CD4-positive, alpha-beta T cell (primary cell): ENCODE measurements at regions not wholly inside any gene's neighbourhood (a gene's known extent, or its start where the extent isn't known, plus 50 kb on each side); places are given as distances from the start of the nearest gene placed in this dataset.

Experiments
- ATAC-seq: fragments of 200-7000 bp; cut with Tn5 transposase; one replicate; pipeline ENCODE4 v1.10.0; 2022; ENCODE audit warnings: mild to moderate bottlenecking; ENCODE audit not compliant: poor library complexity
- CTCF ChIA-PET: fragments of 350-600 bp; sonication (Branson Sonifier 250); formaldehyde crosslinking; loops from one replicate; lab custom pipeline; 2021; ENCODE audit warnings: antibody characterized with exemption, inconsistent platforms; lab: Charles Lee
- POLR2A ChIA-PET: fragments of 350-600 bp; sonication (Branson Sonifier 250); formaldehyde crosslinking; loops from one replicate; lab custom pipeline; 2021; ENCODE audit warnings: antibody characterized with exemption, inconsistent platforms; lab: Charles Lee
- DNase-seq, 14 experiments: peaks; one replicate each; pipeline ENCODE4 v3.0.0-alpha.2; 2013 to 2020; ENCODE audit warnings: mixed read lengths in 2 of 14
- H3K27ac ChIP-seq, 2 donors: one replicate each; pipeline versions ENCODE4 v1.5.1 to v1.7.0; 2013; ENCODE audit warnings: low read length in 2 of 2, low read depth in 1 of 2, mild to moderate bottlenecking in 1 of 2
- H3K27me3 ChIP-seq, 2 experiments: 1 replicate in 1 of 2; 2 replicates in 1 of 2; pipeline versions ENCODE4 v1.6.1 to v1.7.0; 2013; ENCODE audit warnings: low read length in 2 of 2, control low read depth in 1 of 2, mild to moderate bottlenecking in 1 of 2, moderate library complexity in 1 of 2; ENCODE audit not compliant: insufficient read depth in 2 of 2, control insufficient read depth in 1 of 2
- H3K36me3 ChIP-seq: one replicate; pipeline ENCODE4 v1.6.1; 2013; ENCODE audit warnings: low read length, control low read depth; ENCODE audit not compliant: insufficient read depth
- H3K4me1 ChIP-seq: one replicate; pipeline ENCODE4 v1.6.1; 2013; ENCODE audit warnings: low read length, control low read depth; ENCODE audit not compliant: insufficient read depth
- H3K4me3 ChIP-seq: one replicate; pipeline ENCODE4 v1.5.1; 2013; ENCODE audit warnings: mild to moderate bottlenecking, low read length, moderate library complexity
- H3K9me3 ChIP-seq, 2 experiments: 1 replicate in 1 of 2; 2 replicates in 1 of 2; pipeline versions ENCODE4 v1.6.1 to v1.7.0; 2013; ENCODE audit warnings: low read length in 2 of 2, mild to moderate bottlenecking in 2 of 2, control low read depth in 1 of 2, moderate library complexity in 1 of 2; ENCODE audit not compliant: control insufficient read depth in 1 of 2, insufficient read depth in 1 of 2
- H3K27ac Mint-ChIP-seq: one replicate; pipeline ENCODE4 v1.8.0; 2020; ENCODE audit warnings: mixed read lengths
- H3K27me3 Mint-ChIP-seq: one replicate; pipeline ENCODE4 v1.8.0; 2021; ENCODE audit warnings: mixed read lengths
- H3K36me3 Mint-ChIP-seq: one replicate; pipeline ENCODE4 v1.8.0; 2021; ENCODE audit warnings: low read depth, mixed read lengths
- H3K4me1 Mint-ChIP-seq: one replicate; pipeline ENCODE4 v1.8.0; 2021; ENCODE audit warnings: low read depth, mixed read lengths
- H3K4me3 Mint-ChIP-seq: one replicate; pipeline ENCODE4 v1.8.0; 2020; ENCODE audit warnings: mild to moderate bottlenecking, mixed read lengths
- H3K9me3 Mint-ChIP-seq: one replicate; pipeline ENCODE4 v1.8.0; 2020; ENCODE audit warnings: mixed read lengths
- intact Hi-C, 2 experiments: fragments of 100-400 bp; cut with DNase I in 1 of 2; cut with micrococcal nuclease in 1 of 2; formaldehyde crosslinking; loops; one replicate each; pipeline versions ENCODE4 v1.15.1 to v1.9.0; 2023 to 2025; cut with DNase I, micrococcal nuclease
- TF ChIP-seq, protein P1 (sequence below): fragments of 200-600 bp; IDR thresholded peaks from one replicate; pipeline ENCODE4 v1.8.0; 2022; ENCODE audit warnings: antibody characterized with exemption, mild to moderate bottlenecking

DNA sequence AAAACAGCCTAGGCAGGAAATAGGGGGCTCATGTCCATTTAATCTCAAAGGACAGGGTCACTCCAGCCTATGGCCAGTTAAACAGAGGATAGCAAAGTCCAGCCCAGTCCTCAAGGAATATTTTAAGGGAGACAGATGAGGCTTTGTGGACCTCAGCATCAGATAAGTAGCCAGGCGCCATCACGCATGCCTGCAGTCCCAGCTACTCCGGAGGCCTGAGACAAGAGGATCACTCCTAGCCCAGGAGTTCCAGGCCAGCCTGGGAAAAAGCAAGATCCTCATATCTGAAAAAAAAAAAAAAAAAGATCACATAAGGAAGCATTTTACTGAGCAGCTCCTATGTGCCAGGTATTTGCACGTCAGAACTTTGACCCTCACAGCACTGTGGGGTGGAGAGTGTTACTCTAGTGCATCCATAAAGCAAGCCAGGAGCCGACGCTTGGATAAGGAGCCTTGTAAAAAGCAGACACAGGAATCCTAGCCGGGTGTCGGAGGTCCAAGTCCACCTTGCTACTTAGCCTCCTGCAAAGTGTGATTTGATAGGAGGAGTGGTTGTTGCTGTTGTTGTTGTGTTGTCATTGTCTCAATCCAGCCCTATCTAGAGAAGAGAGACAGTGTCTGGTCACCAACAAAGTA lies 61.8 kb upstream of the DOCK1 start:
- H3K36me3 Mint-ChIP-seq: no peaks in the 10 kb centered on the region
- Histone ChIP-seq H3K9me3 (peaks cover 0 to 20% of the 10 kb centered on the region in 2 experiments), H3K4me1 (no peaks in the 10 kb centered on the region), H3K27ac (no peak overlapping the region), H3K4me3 (no peak overlapping the region), H3K36me3 (no peaks in the 10 kb centered on the region), H3K27me3 (no peaks in the 10 kb centered on the region)
- DNase-seq (no peak), ATAC-seq (no peak)
- no peaks in the 10 kb centered on the region for H3K27me3 Mint-ChIP-seq
- no peaks in the 10 kb centered on the region for H3K4me1 Mint-ChIP-seq
- CTCF ChIA-PET: no interaction called here
- H3K27ac Mint-ChIP-seq: no peak overlapping the region
- H3K9me3 Mint-ChIP-seq: no peaks in the 10 kb centered on the region
- POLR2A ChIA-PET: no interaction called here
- TF ChIP-seq, protein P1, sequence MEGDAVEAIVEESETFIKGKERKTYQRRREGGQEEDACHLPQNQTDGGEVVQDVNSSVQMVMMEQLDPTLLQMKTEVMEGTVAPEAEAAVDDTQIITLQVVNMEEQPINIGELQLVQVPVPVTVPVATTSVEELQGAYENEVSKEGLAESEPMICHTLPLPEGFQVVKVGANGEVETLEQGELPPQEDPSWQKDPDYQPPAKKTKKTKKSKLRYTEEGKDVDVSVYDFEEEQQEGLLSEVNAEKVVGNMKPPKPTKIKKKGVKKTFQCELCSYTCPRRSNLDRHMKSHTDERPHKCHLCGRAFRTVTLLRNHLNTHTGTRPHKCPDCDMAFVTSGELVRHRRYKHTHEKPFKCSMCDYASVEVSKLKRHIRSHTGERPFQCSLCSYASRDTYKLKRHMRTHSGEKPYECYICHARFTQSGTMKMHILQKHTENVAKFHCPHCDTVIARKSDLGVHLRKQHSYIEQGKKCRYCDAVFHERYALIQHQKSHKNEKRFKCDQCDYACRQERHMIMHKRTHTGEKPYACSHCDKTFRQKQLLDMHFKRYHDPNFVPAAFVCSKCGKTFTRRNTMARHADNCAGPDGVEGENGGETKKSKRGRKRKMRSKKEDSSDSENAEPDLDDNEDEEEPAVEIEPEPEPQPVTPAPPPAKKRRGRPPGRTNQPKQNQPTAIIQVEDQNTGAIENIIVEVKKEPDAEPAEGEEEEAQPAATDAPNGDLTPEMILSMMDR: no peak
- no peak overlapping the region for H3K4me3 Mint-ChIP-seq
- intact Hi-C loops: no loop called here

DNA sequence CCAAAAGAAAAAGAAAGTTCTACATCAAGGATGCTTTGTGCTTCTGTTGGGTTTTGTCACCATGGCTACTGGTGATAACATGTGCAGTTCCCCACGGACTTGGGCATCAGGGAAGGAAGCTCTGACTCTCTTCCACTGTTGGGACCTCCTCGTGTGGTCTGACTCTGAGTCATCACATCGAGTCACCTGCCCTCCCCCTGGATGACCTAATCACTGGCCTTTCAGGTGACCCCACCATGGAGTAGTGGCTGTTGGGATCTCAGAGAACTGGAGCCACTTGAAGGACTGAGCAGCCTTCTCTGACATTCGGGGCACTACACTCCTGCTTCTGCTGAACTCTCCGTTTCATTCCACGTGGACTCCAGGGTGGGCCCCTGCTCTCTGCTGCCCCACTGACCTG lies 60.8 kb upstream of the DOCK1 start:
- no peaks in the 10 kb centered on the region for H3K4me1 Mint-ChIP-seq
- Histone ChIP-seq H3K9me3 (peaks cover 0 to 17% of the 10 kb centered on the region in 2 experiments), H3K4me3 (no peak overlapping the region), H3K36me3 (no peaks in the 10 kb centered on the region), H3K4me1 (no peaks in the 10 kb centered on the region), H3K27ac (no peak overlapping the region), H3K27me3 (no peaks in the 10 kb centered on the region)
- TF ChIP-seq, protein P1: no peak
- DNase-seq (no peak), ATAC-seq (no peak)
- intact Hi-C loops: no loop called here
- no peak overlapping the region for H3K27ac Mint-ChIP-seq
- H3K36me3 Mint-ChIP-seq: no peaks in the 10 kb centered on the region
- CTCF ChIA-PET: no interaction called here
- POLR2A ChIA-PET: no interaction called here
- H3K27me3 Mint-ChIP-seq: no peaks in the 10 kb centered on the region
- H3K4me3 Mint-ChIP-seq: no peak overlapping the region
- H3K9me3 Mint-ChIP-seq: no peaks in the 10 kb centered on the region

- intact Hi-C loops: no loop called here
These were observed 58.8 kb upstream of the DOCK1 start for GRCh38 chr10:126846469-126846868.

More at GRCh38 chr10:126846469-126846868, 58.8 kb upstream of the DOCK1 start:
- TF ChIP-seq, protein P1: no peak
- Histone ChIP-seq H3K27me3 (no peaks in the 10 kb centered on the region), H3K27ac (no peak overlapping the region), H3K4me3 (no peak overlapping the region), H3K4me1 (no peaks in the 10 kb centered on the region), H3K9me3 (peaks cover 0 to 21% of the 10 kb centered on the region in 2 experiments), H3K36me3 (no peaks in the 10 kb centered on the region)
- CTCF ChIA-PET: no interaction called here
- POLR2A ChIA-PET: no interaction called here
- Mint-ChIP-seq H3K4me1 (no peaks in the 10 kb centered on the region), H3K9me3 (no peaks in the 10 kb centered on the region), H3K27me3 (no peaks in the 10 kb centered on the region), H3K4me3 (no peak overlapping the region), H3K36me3 (no peaks in the 10 kb centered on the region), H3K27ac (no peak overlapping the region)
- ATAC-seq: no peak
- DNase-seq: no peak
